ENCODE measurements at regions not wholly inside any gene's neighbourhood (a gene's known extent, or its start where the extent isn't known, plus 50 kb on each side); places are given as distances from the start of the nearest gene placed in this dataset.

DNA sequence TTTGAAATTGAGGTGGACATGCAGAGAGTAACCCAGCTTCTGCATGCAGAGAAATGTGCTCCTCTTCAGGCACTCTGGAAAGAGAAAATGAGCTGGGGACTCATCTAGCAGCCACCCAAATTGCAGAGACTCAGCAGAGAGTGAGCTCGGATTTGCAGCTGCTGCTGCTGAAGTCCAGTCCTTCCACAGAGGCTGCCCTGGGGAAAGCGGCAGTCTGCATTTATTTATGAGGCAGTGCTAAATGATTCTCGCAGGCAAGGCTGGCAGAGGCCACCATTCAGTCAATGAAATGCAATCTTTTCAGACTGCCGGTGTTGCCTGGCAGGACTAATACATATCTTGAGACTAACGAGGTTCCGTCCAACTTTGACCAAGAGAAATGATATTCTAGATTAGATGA is 404.8 kb downstream of the NLGN4X start:
- TF ChIP-seq, protein P1, sequence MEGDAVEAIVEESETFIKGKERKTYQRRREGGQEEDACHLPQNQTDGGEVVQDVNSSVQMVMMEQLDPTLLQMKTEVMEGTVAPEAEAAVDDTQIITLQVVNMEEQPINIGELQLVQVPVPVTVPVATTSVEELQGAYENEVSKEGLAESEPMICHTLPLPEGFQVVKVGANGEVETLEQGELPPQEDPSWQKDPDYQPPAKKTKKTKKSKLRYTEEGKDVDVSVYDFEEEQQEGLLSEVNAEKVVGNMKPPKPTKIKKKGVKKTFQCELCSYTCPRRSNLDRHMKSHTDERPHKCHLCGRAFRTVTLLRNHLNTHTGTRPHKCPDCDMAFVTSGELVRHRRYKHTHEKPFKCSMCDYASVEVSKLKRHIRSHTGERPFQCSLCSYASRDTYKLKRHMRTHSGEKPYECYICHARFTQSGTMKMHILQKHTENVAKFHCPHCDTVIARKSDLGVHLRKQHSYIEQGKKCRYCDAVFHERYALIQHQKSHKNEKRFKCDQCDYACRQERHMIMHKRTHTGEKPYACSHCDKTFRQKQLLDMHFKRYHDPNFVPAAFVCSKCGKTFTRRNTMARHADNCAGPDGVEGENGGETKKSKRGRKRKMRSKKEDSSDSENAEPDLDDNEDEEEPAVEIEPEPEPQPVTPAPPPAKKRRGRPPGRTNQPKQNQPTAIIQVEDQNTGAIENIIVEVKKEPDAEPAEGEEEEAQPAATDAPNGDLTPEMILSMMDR (IDR thresholded peaks at IDR 0.05) = no peak
- no peak for TF ChIP-seq POLR2A (IDR thresholded peaks at IDR 0.05)
